ENCODE measurements at regions not wholly inside any gene's neighbourhood (a gene's known extent, or its start where the extent isn't known, plus 50 kb on each side); places are given as distances from the start of the nearest gene placed in this dataset.

- ATAC-seq (ENCODE audit: insufficient read depth, low FRiP score) = no peak
- H3K27me3 ChIP-seq (ENCODE audit: control insufficient read depth in 3 of 3, insufficient read depth in 3 of 3, low read length in 2 of 3) = no peaks in the 10 kb centered on the region
- H3K9ac ChIP-seq (ENCODE audit: insufficient read depth in 1 of 2, low read length in 2 of 2) = no peak overlapping the region
- no peak for DNase-seq
- H3K27ac ChIP-seq (ENCODE audit: low read depth in 1 of 2, low read length in 1 of 2) = no peak overlapping the region
- peaks cover 0 to 6% (median 0%) of the 10 kb centered on the region in 5 donors for H3K4me1 ChIP-seq (ENCODE audit: control insufficient read depth in 5 of 5, insufficient read depth in 5 of 5, low read length in 5 of 5)
- TF ChIP-seq, protein P1, sequence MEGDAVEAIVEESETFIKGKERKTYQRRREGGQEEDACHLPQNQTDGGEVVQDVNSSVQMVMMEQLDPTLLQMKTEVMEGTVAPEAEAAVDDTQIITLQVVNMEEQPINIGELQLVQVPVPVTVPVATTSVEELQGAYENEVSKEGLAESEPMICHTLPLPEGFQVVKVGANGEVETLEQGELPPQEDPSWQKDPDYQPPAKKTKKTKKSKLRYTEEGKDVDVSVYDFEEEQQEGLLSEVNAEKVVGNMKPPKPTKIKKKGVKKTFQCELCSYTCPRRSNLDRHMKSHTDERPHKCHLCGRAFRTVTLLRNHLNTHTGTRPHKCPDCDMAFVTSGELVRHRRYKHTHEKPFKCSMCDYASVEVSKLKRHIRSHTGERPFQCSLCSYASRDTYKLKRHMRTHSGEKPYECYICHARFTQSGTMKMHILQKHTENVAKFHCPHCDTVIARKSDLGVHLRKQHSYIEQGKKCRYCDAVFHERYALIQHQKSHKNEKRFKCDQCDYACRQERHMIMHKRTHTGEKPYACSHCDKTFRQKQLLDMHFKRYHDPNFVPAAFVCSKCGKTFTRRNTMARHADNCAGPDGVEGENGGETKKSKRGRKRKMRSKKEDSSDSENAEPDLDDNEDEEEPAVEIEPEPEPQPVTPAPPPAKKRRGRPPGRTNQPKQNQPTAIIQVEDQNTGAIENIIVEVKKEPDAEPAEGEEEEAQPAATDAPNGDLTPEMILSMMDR (IDR thresholded peaks at IDR 0.05; ENCODE audit: control extremely low read depth, extremely low read depth) = no peak
- 84 to 93% methylated on average over 7 of the region's 7 CpGs for WGBS, 2 donors
- no peak overlapping the region for H3K4me3 ChIP-seq
- H3K36me3 ChIP-seq (ENCODE audit: control insufficient read depth in 4 of 4, insufficient read depth in 4 of 4, low read length in 4 of 4) = no peaks in the 10 kb centered on the region
- H3K9me3 ChIP-seq (ENCODE audit: control insufficient read depth in 4 of 4, insufficient read depth in 3 of 4, low read length in 3 of 4) = no peaks in the 10 kb centered on the region
Observed at GRCh38 chr10:78866731-78867554, 201.8 kb upstream of the ZMIZ1 start.

DNA sequence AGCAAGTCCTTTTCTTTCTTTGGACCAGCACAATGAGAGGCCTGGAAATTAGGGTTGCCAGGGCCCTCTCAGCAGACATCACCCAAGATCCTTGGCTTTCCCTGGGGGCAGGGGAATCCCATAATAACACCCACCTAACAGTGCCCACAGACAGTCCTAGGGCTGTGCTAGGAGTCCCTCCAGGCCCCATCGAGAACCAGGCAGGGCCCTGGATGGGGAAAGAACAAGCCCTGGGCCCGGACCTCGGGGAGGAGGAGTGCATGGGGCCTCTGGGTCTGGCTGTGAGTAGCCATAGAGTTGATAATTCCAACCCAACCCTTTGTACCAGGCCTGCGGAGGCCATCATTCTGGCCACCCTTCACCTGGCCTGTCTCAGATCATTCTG lies 201.2 kb upstream of the ZMIZ1 start:
- TF ChIP-seq, protein P1 (IDR thresholded peaks at IDR 0.05; ENCODE audit: control extremely low read depth, extremely low read depth) = no peak
- Histone ChIP-seq H3K36me3 (ENCODE audit: control insufficient read depth in 4 of 4, insufficient read depth in 4 of 4, low read length in 4 of 4) (no peaks in the 10 kb centered on the region), H3K4me3 (no peak overlapping the region), H3K9me3 (ENCODE audit: control insufficient read depth in 4 of 4, insufficient read depth in 3 of 4, low read length in 3 of 4) (no peaks in the 10 kb centered on the region), H3K9ac (ENCODE audit: insufficient read depth in 1 of 2, low read length in 2 of 2) (no peak overlapping the region), H3K4me1 (ENCODE audit: control insufficient read depth in 5 of 5, insufficient read depth in 5 of 5, low read length in 5 of 5) (peaks cover 0 to 6% (median 0%) of the 10 kb centered on the region in 5 donors), H3K27ac (ENCODE audit: low read depth in 1 of 2, low read length in 1 of 2) (no peak overlapping the region), H3K27me3 (ENCODE audit: control insufficient read depth in 3 of 3, insufficient read depth in 3 of 3, low read length in 2 of 3) (no peaks in the 10 kb centered on the region)
- ATAC-seq (ENCODE audit: insufficient read depth, low FRiP score) (no peak), DNase-seq (no peak)
- 89 to 94% methylated on average over 4 of the region's 4 CpGs for WGBS, 2 donors

GRCh38 chr10:78868048-78868447 lies 200.7 kb upstream of the ZMIZ1 start:
- Histone ChIP-seq H3K27ac (ENCODE audit: low read depth in 1 of 2, low read length in 1 of 2) (no peak overlapping the region), H3K27me3 (ENCODE audit: control insufficient read depth in 3 of 3, insufficient read depth in 3 of 3, low read length in 2 of 3) (no peaks in the 10 kb centered on the region), H3K36me3 (ENCODE audit: control insufficient read depth in 4 of 4, insufficient read depth in 4 of 4, low read length in 4 of 4) (no peaks in the 10 kb centered on the region), H3K4me1 (ENCODE audit: control insufficient read depth in 5 of 5, insufficient read depth in 5 of 5, low read length in 5 of 5) (peaks cover 0 to 6% (median 0%) of the 10 kb centered on the region in 5 donors), H3K9ac (ENCODE audit: insufficient read depth in 1 of 2, low read length in 2 of 2) (no peak overlapping the region), H3K4me3 (no peak overlapping the region), H3K9me3 (ENCODE audit: control insufficient read depth in 4 of 4, insufficient read depth in 3 of 4, low read length in 3 of 4) (no peaks in the 10 kb centered on the region)
- TF ChIP-seq, protein P1 (IDR thresholded peaks at IDR 0.05; ENCODE audit: control extremely low read depth, extremely low read depth) = no peak
- DNase-seq (no peak), ATAC-seq (ENCODE audit: insufficient read depth, low FRiP score) (no peak)
- 91 to 95% methylated on average over 3 of the region's 3 CpGs for WGBS, 2 donors

All from lung (tissue), 11 donors.